GM19043 (cell line): ENCODE measurements at regions not wholly inside any gene's neighbourhood (a gene's known extent, or its start where the extent isn't known, plus 50 kb on each side); places are given as distances from the start of the nearest gene placed in this dataset.

ENCODE experiments used
- ATAC-seq: cut with Tn5 transposase; IDR thresholded peaks from one replicate; pipeline ENCODE4 v1.9.1; 2021; ENCODE audit warnings: low read depth; ENCODE audit not compliant: unreplicated experiment

DNA sequence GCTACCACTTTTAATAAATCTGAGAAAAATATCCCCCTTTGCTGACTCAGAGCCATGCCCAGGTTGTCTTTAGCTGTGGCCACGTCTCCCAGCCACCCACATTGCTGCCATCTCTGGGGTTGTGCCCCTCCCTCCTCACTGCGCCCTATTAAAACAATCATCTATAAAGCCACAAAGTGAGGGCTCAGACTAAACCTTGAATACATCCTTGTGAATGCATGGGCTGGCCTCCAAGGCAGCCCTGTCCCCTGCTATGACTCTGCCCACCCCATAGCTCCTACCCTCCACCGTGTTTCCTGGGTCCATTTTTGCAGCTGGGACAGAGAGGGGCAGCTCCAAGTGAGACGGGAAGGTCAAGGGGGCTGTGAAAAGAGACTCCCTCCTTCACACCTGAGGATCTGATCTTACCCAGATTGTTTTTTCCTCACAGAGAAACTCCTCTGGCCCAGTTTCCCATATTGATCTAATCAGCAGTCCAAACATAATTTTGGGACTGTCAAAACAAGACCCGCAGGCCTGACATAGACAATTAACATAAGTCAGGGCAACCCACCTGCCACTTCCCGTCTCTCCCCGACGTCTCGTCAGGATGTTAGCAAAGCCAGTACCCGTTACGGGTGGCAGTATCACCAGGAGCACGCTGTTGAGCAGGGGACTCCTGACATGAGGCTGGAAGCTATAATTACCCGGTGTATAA is 199.0 kb downstream of the KATNAL1 start:
- no peak for ATAC-seq

DNA sequence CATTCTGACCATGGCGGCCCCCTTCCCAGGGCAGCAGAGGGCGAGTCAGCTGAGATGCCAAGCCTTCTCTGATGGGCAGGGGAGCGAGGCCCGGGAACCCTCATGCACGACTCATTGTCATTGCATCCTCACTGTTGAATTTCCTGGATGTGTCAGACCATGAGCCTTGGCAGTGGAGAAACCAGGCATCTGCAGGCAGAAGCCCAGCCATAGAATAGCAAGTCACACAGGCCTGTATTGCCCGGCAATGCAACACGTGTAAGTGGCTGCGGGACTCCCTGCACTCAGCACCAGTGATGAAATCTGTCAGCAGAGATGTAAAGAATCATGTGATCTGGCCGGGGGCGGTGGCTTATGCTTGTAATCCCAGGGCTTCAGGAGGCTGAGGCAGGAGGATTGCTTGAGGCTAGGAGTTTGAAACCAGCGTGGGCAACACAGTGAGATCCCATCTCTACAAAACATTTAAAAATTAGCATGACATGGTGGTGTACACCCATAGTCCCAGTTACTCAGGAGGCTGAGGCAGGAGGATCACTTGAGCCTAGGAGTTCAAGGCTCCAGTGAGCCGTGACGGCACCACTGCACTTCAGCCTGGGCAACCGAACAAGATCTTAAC is 199.7 kb downstream of the KATNAL1 start:
- no peak for ATAC-seq

DNA sequence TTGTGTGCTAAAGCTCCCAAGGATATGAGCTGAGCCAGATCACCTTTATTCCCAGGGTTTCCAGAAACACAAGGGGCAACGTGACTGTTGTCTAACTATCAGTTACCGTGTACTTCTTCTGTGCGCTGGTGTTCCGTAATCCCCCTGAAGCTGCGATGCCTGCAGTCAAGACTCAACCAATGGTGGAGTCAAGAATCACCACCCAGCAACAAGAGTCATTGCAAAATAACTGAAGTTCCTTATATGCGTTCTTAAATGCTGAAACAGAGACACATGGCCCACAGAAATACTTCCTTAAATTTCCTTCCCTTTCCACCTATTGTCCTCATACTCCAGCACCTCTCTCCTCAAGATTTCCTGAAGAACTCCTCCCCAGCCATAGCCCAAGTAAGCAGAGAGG is 200.2 kb downstream of the KATNAL1 start:
- ATAC-seq, result no peak

DNA sequence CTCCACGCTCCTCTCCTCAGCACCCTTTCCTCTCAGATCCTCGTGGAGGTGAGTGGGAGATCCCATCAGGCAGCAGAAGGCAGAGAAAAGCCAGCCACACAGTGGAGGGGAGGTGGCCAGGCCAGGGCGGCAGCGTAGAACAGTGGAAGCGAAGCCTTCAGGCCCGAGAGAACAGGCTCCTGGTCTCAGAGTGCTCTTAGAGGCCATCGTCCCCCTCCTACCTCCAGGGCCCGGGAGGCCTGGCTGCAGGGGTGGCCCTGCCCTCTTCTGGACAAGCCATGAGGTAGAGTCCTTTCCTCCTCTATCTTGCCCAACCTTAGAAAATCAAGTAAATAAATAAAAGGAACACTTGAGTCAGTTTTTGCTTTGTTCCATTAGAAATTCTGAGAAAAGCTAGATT is 202.0 kb downstream of the KATNAL1 start:
- no peak for ATAC-seq

DNA sequence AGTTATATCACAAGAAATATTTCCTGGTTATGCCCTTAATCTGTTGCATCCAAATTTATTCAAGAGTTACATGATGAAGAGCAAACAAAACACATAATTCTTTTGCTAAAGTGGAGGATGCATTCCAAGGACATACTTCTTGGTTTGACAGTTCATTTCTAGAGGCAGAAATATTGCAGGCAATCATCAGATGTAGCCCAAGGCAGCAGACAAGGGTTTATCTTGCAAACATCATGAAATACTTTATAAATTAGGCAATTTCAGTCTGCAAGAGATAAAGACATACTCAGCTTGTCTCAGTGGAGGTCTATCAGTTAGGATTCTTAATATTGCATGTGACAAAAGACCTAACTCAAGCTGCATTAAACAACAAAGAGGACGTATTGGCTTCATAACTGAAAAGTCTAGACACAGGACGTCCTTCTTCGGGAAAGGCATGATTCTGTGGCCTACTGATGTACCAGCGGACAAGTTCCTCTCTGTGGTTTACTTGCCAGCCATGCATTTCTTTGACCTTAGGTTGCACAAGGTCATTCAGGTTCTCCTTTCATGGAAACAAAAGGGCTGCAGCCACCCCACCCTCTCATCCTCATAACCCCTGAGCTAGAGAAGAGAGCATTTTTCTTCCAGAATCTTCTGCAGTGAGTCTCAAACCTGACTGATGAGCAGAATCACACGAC is 204.1 kb downstream of the KATNAL1 start:
- ATAC-seq, result no peak

DNA sequence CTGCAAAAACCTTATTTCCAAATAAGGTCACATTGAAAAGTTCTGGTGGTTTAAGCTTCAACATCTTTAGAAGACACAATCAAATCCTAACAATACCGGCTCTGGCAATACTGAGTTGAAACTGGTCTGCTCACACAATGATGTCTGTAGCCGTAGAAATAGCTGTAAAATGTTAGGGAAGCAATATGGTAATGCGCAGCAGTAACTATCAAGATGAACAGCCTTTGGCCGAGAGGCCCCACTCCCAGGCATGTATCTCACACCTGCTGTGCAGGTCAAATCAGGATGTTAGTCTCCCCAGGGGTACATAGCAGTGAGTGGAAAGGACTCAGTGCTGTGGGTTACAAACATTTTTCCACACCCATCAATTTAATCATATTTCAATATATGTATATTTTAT is 207.1 kb downstream of the KATNAL1 start:
- ATAC-seq, result no peak

DNA sequence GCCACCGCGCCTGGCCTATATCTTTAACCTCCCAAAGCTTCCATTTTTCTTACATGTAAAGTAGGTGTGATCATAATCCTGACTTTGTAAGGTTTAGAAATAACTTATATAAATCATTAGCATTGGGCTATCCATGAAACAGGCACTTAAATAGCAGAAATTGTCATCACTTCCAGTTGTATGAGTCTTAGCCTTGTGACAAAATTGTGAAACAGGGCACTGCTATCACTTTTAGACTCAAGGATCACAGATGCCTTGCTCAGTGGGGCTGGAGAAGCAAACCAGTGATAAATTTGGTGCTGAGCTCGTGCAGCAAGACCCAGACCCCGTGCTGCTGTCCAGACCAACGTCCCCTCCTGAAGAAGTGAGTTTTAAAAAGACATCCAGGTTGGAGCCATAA is 209.7 kb downstream of the KATNAL1 start:
- no peak for ATAC-seq

DNA sequence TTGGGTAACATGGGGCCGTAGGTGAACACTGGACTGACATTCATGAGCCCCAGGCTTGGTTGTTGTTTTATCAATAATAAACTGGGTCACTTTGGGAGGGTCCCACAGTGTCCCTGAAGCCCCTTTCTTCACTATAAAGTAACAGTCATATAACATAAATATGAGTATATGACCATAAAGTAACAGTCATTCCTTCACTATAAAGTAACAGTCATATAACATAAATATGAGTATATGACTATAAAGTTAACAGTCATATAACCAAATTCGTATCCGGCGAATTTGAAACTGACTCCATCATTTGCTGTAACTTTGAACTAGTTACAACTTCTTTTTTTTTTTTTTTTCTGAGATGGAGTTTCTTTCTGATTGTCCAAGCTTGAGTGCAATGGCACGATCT is 210.3 kb downstream of the KATNAL1 start:
- ATAC-seq, result no peak

DNA sequence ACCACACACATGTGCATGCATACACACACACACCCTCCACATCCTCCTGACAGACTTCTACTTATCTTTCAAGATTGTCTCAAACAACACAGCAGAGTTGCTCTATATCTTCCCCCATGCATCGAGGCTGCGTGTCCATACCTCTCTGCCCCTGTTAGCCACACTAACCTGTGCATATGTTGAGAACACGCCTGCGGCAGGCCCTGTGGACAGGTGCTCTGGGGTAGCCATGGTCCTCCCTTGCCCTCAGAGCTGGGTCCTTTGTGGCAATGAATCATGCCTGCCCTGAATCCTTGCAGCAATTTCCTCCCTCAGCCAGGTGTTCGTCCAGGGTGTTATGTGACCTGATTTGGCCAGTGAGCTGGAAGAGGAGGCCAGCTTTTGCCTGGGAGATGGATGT is 213.3 kb downstream of the KATNAL1 start:
- ATAC-seq, result no peak

DNA sequence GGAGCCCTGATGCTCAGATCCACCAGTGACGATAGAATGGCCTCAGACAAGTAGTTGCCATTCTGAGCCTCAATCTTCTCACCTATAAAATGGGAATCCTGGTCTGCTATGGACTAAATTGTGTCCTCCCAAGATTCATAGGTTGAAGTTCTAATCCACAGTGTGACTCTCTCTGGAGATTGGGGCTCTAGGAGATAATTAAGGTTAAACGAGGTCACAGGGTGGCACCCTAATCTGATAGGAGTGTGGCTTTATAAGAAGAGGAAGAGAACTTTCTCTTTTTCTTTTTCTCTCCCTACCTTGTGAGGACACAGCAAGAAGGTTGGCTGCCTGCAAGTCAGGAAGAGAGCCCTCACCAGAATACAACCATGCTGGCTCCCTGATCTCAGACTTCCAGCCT is 214.1 kb downstream of the KATNAL1 start:
- no peak for ATAC-seq

DNA sequence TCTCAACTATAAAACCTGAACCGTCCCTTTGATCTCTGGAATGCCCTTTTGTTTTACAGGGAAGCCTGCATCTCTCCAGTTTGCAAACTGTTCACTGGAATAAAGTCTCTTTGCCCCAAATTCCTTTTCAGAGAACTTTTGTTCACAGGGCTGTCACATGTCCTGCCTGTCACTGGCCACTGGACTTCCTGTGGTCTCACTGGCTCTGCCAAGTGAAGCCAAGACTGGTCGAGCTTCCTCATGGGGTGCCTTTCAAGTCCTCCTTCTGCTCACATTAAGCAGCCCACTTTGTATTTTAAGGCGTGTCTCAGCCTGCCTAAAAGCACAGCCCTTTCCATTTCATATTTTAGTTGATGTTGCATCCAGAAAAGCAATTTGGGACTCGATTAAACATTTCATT is 215.7 kb downstream of the KATNAL1 start:
- ATAC-seq, result no peak

DNA sequence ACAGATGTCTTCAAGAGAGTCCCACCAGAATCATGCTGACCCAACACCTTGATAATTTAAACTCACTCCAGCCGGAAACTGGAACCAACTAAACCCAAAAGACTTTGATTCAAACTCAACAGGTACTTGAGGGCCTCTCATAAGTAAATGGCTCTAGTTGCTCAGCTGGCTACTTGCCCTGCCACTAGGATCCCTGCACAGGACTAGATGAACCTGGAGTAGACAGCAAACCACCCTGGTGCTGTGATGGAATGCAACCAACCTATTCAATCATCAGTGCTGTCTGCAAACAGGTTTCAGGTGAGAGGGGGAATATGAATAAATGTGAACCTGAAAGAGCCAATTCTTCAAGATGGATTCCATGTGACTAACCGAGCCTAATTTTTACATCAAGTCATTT is 216.3 kb downstream of the KATNAL1 start:
- ATAC-seq, result no peak

DNA sequence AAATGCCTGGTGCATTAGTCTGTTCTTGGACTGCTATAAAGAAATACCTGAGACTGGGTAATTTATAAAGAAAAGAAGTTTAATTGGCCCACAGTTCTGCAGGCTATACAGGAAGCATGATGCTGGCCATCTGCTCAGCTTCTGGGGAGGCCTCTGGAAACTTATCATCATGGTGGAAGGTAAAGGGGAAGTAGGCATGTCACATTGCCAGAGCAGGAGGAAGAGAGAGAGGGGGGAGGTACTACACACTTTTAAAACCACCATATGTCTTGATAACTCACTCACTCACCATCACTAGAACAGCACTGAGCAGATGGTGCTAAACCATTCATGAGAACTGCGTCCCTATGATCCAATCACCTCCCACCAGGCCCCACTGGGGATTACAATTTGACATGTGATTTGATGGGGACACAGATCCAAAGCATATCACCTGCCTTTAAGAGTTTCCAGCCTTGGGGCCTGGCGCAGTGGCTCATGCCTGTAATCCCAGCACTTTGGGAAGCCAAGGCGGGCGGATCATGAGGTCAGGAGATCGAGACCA is 219.0 kb downstream of the KATNAL1 start:
- no peak for ATAC-seq

DNA sequence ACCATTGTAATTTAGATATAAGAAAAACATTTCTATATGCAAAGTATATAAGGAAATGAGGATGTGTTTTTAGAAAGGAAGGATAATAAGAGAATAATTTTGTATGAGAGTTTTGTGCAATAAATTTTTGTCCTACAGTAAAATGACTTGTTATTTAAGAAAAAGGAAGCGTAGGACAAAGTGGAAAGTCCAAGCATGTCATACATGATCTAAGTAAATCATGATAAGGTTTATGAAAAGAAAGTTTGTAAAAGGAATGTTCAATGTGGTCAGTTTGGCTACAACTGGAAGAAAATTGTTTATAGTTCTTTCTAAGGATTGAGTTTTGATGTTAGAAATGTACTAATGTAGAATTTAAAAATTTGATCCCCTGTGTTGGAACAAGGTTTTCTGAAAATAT is 222.3 kb downstream of the KATNAL1 start:
- no peak for ATAC-seq

DNA sequence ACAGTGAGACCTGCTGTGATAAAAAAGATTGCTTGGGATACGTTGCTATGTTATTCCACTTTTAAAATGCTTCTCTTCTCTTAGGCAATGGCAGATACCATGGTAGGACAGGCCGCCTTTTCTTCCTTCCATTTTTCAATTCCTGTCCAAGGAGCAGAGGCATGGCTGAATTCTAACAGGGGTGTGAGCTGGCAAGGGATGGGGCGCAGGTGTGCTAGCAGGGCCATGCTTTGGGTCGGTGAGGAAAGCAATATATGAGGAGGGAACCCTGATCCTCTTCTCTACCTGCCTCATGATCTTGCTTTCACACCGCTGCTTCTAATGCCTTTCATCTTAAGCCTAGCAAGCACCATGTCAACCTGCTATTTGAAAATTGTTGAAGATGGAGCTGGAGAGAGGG is 225.0 kb downstream of the KATNAL1 start:
- ATAC-seq, result no peak

DNA sequence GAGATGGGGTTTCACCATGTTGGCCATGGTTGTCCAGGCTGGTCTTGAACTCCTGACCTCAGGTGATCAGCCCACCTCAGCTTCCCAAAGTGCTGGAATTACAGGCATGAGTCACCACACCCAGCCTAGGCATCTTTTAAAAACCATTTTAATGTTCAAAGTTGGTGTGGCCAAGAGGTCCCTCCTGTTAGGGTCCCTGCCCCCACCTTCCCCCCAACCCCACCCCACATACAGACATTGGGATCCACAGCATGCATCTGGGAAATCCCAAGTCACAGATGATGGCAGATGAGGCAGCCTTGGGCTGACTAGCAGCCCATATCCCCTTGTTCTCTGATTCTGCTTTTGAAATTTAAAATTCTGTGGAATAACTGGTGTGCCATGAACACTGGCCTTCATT is 226.0 kb downstream of the KATNAL1 start:
- no peak for ATAC-seq

DNA sequence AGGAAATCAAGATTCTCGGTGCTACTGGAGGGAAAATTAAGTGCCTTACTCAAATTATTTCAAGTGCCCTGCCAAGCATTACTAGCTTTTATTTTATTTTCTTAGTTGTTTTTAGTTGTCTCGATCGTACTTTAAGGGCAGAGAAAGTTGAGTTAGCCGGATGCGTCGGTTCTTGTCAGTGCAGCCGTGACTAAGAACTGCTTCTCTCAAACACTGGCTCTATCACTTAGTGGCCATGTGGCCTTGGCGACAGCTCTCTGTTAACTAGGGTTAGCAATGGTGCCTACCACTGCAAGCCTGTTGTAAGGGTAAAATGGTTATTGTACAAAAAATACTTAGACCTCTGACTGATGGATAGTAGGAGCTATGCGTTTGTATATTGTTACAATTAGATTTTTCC is 227.8 kb downstream of the KATNAL1 start:
- no peak for ATAC-seq

DNA sequence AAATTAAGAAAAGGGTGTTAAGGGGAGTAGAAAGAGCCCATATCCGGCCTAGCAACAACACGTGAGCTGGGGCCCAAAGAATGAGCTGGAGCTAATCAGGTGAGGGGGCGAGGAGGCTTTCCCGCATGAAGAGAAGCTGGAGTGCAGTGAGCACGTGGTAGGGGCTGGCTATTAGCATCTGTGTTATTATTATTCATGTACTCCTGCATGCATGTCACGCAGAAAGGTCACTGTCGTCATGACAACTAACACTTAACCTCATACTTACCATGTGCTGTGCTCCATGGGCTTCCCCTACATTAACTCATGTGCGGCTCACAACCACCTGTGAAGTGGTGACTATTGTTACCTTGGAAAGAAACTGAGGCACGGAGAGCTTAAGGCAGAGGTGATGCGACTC is 227.6 kb upstream of the UBL3 start:
- no peak for ATAC-seq

DNA sequence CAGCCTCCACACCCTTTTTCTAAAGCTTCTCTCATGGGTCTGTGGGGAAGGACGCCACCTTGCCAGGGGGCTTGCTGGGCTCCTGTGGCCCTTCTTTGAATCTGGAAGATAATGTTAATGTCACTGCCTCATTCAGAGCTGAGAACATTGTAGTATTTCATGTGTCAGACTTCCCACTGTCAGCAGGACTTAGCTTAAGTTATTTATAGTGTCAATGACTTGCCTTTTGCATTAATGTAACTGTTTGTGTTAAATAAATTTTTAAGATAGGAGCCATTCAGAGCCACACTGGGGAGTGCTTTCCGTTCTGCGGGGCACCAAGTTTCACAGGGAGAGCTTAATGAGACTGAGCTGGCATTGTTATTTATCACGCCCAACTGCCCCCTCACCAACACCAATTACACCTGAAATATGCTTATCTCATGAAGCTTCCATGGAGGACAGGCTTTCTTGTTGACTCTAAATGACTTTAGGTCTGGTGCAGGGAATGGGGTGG is 226.9 kb upstream of the UBL3 start:
- ATAC-seq, result no peak

DNA sequence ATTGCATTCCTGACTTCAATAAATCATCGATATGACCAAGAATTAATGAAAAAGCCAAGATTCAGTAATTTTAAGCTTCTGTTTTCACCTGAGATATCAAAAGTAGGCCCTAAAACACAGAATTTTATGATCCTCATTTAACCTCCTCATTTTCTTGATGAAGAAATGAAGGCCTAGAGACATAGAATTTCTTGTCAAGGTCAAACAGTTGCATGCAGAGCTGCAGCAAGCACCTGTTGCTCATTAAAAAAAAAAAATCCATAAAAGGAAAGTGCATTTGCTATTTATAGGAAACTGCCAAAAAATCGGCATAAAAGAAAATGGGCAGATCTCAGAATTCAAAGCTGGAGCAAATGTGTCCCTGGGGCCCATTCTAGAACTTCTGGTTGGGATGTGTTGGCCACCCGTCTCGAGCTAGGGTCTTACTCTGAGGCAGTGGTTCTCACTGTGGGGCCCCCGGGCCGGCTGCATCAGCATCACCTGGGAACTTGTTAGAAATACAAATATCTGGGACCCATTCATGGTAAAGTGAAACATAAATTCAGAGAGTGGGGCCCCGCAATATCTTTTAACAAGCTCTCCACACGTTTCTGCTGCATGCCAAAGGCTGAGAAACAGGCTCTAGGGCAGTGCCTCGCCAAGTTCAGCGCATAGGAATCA is 224.7 kb upstream of the UBL3 start:
- no peak for ATAC-seq

DNA sequence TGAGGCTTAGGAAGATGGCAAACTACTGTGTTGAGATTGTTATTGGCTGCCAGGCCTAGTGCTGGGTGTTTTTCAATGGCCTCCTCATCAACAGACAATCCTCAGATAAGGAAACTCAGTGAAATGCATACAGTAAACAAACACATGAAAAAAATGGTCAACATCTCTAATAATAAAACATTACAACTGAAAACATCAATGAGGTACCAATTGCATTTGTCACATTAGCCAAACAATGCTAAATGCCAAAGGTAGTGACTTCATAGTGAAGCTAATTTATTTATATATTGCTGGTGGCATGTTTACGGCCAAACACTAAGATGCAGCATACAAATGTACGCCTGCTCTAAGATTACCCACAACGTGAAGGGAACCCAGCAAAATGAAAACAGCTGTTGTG is 224.0 kb upstream of the UBL3 start:
- ATAC-seq, result no peak
